ENCODE measurements at regions not wholly inside any gene's neighbourhood (a gene's known extent, or its start where the extent isn't known, plus 50 kb on each side); places are given as distances from the start of the nearest gene placed in this dataset.

GRCh38 chr6:74602206-74602605 lies 603.6 kb downstream of the COL12A1 start:
- TF ChIP-seq YY1 (IDR thresholded peaks at IDR 0.05; ENCODE audit: low read depth) (no peak), EP300 (IDR thresholded peaks at IDR 0.05; ENCODE audit: borderline replicate concordance) (no peak), CREB1 (IDR thresholded peaks at IDR 0.05; ENCODE audit: low read depth) (no peak), TAF1 (IDR thresholded peaks at IDR 0.05; ENCODE audit: low read depth) (no peak)

- no peak for TF ChIP-seq REST (IDR thresholded peaks at IDR 0.05; ENCODE audit: low read depth)
- TF ChIP-seq CREB1 (IDR thresholded peaks at IDR 0.05; ENCODE audit: low read depth) = no peak
- TF ChIP-seq MAX (IDR thresholded peaks at IDR 0.05) = no peak
- TF ChIP-seq ZBTB7A (IDR thresholded peaks at IDR 0.05; ENCODE audit: low read depth) = no peak
- TF ChIP-seq YY1 (IDR thresholded peaks at IDR 0.05; ENCODE audit: low read depth) = no peak
- no peak for TF ChIP-seq FOXM1 (IDR thresholded peaks at IDR 0.05; ENCODE audit: borderline replicate concordance, low read depth)
- no peak for TF ChIP-seq EP300 (IDR thresholded peaks at IDR 0.05; ENCODE audit: borderline replicate concordance)
- TF ChIP-seq CEBPB (IDR thresholded peaks at IDR 0.05) = no peak
- TF ChIP-seq RAD21 (IDR thresholded peaks at IDR 0.05; ENCODE audit: low read depth) = no peak
- TF ChIP-seq NFIC (IDR thresholded peaks at IDR 0.05) = no peak
- no peak for TF ChIP-seq TCF12 (IDR thresholded peaks at IDR 0.05; ENCODE audit: low read depth)
- TF ChIP-seq USF1 (IDR thresholded peaks at IDR 0.05) = no peak
- TF ChIP-seq TAF1 (IDR thresholded peaks at IDR 0.05; ENCODE audit: low read depth) = no peak
- no peak for TF ChIP-seq EGR1 (IDR thresholded peaks at IDR 0.05)
- TF ChIP-seq TEAD4 (IDR thresholded peaks at IDR 0.05) = no peak
These were observed 607.1 kb downstream of the COL12A1 start for GRCh38 chr6:74598462-74599393.

GRCh38 chr6:74597840-74598239 lies 608.0 kb downstream of the COL12A1 start:
- TF ChIP-seq RAD21 (IDR thresholded peaks at IDR 0.05; ENCODE audit: low read depth) (no peak), FOXM1 (IDR thresholded peaks at IDR 0.05; ENCODE audit: borderline replicate concordance, low read depth) (no peak), EGR1 (IDR thresholded peaks at IDR 0.05) (no peak), CEBPB (IDR thresholded peaks at IDR 0.05) (no peak), NFIC (IDR thresholded peaks at IDR 0.05) (no peak), MAX (IDR thresholded peaks at IDR 0.05) (no peak), TEAD4 (IDR thresholded peaks at IDR 0.05) (no peak), USF1 (IDR thresholded peaks at IDR 0.05) (no peak), EP300 (IDR thresholded peaks at IDR 0.05; ENCODE audit: borderline replicate concordance) (no peak), ZBTB7A (IDR thresholded peaks at IDR 0.05; ENCODE audit: low read depth) (no peak), REST (IDR thresholded peaks at IDR 0.05; ENCODE audit: low read depth) (no peak), TAF1 (IDR thresholded peaks at IDR 0.05; ENCODE audit: low read depth) (no peak), TCF12 (IDR thresholded peaks at IDR 0.05; ENCODE audit: low read depth) (no peak), CREB1 (IDR thresholded peaks at IDR 0.05; ENCODE audit: low read depth) (no peak)

GRCh38 chr6:74597266-74597665 lies 608.6 kb downstream of the COL12A1 start:
- TF ChIP-seq MAX (IDR thresholded peaks at IDR 0.05) = no peak
- no peak for TF ChIP-seq RAD21 (IDR thresholded peaks at IDR 0.05; ENCODE audit: low read depth)
- no peak for TF ChIP-seq FOXM1 (IDR thresholded peaks at IDR 0.05; ENCODE audit: borderline replicate concordance, low read depth)
- TF ChIP-seq ZBTB7A (IDR thresholded peaks at IDR 0.05; ENCODE audit: low read depth) = no peak
- no peak for TF ChIP-seq TEAD4 (IDR thresholded peaks at IDR 0.05)
- no peak for TF ChIP-seq CEBPB (IDR thresholded peaks at IDR 0.05)
- no peak for TF ChIP-seq USF1 (IDR thresholded peaks at IDR 0.05)
- no peak for TF ChIP-seq EP300 (IDR thresholded peaks at IDR 0.05; ENCODE audit: borderline replicate concordance)
- no peak for TF ChIP-seq TCF12 (IDR thresholded peaks at IDR 0.05; ENCODE audit: low read depth)
- no peak for TF ChIP-seq CREB1 (IDR thresholded peaks at IDR 0.05; ENCODE audit: low read depth)
- no peak for TF ChIP-seq EGR1 (IDR thresholded peaks at IDR 0.05)

- TF ChIP-seq TEAD4 (IDR thresholded peaks at IDR 0.05) = 0 out of 2 replicates have a peak, but pooled peaks have one; percentile 9
- no peak for TF ChIP-seq MAX (IDR thresholded peaks at IDR 0.05)
These were observed 609.3 kb downstream of the COL12A1 start for GRCh38 chr6:74596588-74596987.

Measured in Ishikawa (cell line).